Gastroesophageal sphincter (tissue), 4 donors: ENCODE measurements at regions not wholly inside any gene's neighbourhood (a gene's known extent, or its start where the extent isn't known, plus 50 kb on each side); places are given as distances from the start of the nearest gene placed in this dataset.

Experiments used
- ATAC-seq: fragments of 150-250 bp; one replicate; pipeline ENCODE4 v1.9.1; 2016; ENCODE audit warnings: mild to moderate bottlenecking, moderate library complexity
- H3K27ac ChIP-seq, 4 donors: fragments of 200-600 bp; sonication (generic) in 3 of 4; 1 replicate in 3 of 4; 2 replicates in 1 of 4; pipeline ENCODE4 v1.5.1; 2016 to 2019
- H3K27me3 ChIP-seq: fragments of 200-600 bp; sonication (generic); one replicate; pipeline ENCODE4 v1.5.1; 2019
- H3K36me3 ChIP-seq, 2 donors: fragments of 200-600 bp; sonication (generic); one replicate each; pipeline ENCODE4 v1.5.1; 2019; ENCODE audit warnings: control low read depth in 1 of 2
- H3K4me1 ChIP-seq, 3 donors: fragments of 200-600 bp; sonication (generic); 1 replicate in 2 of 3; 2 replicates in 1 of 3; pipeline ENCODE4 v1.5.1; 2016 to 2019; ENCODE audit warnings: control low read depth in 2 of 3
- H3K4me3 ChIP-seq, 2 donors: fragments of 200-600 bp; sonication (generic); one replicate each; pipeline ENCODE4 v1.5.1; 2019; ENCODE audit warnings: mild to moderate bottlenecking in 1 of 2, moderate library complexity in 1 of 2
- H3K9me3 ChIP-seq, 3 donors: fragments of 200-600 bp; sonication (generic); one replicate each; pipeline ENCODE4 v1.5.1; 2017 to 2019; ENCODE audit warnings: control low read depth in 2 of 3
- EP300 ChIP-seq: sonication (generic); formaldehyde crosslinking; IDR thresholded peaks from one replicate; pipeline ENCODE4 v1.6.1; 2017; ENCODE audit warnings: antibody characterized with exemption, mild to moderate bottlenecking
- POLR2A ChIP-seq, 2 donors: fragments of 450-650 bp; IDR thresholded peaks; one replicate each; pipeline ENCODE4 v1.6.1; 2017; ENCODE audit warnings: antibody characterized with exemption in 2 of 2, mild to moderate bottlenecking in 2 of 2, moderate library complexity in 1 of 2
- POLR2AphosphoS5 ChIP-seq: sonication (generic); formaldehyde crosslinking; IDR thresholded peaks from one replicate; pipeline ENCODE4 v1.6.1; 2017; ENCODE audit warnings: antibody characterized with exemption
- WGBS, 2 donors: methylation state at CpG; one replicate each; pipeline ENCODE4 v1.1.5; 2018; ENCODE audit warnings: low coverage in 1 of 2; 5-methylcytosine and 5-hydroxymethylcytosine counted together
- TF ChIP-seq, protein P1 (sequence below), 4 experiments: fragments of 200-600 bp in 2 of 4; fragments of 450-650 bp in 2 of 4; sonication (generic) in 1 of 4; IDR thresholded peaks; one replicate each; pipeline ENCODE4 v1.5.1; 2017 to 2019; ENCODE audit warnings: antibody characterized with exemption in 4 of 4, mild to moderate bottlenecking in 2 of 4, moderate library complexity in 2 of 4

DNA sequence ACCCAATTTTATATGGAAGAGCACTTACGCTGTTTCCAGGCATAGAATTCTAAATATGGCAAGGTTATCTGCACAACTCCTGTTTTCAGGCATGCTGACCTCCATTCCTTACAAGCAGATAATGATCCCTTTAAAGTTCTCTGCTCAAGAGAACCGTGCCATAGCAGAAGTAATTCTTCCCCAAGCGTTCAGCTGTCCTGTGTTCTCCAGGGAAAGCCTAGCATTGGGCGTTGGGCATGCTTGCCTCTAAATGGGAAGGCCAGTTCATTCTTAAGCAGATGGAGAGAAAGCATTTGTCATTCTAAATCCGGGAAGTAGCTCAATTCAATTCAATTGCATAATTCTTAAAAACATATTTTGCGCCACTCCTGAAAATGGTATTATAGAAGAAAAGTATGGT lies 55.7 kb upstream of the EML4 start:
- Histone ChIP-seq H3K36me3 (no peaks in the 10 kb centered on the region), H3K27ac (no peak overlapping the region), H3K27me3 (no peaks in the 10 kb centered on the region), H3K4me3 (no peak overlapping the region), H3K9me3 (no peaks in the 10 kb centered on the region), H3K4me1 (peaks cover 5 to 33% (median 17%) of the 10 kb centered on the region in 3 donors)
- WGBS, 2 donors, result 71 to 89% methylated on average over 2 to 6 of the region's 6 CpGs
- ATAC-seq, result no peak
- TF ChIP-seq, protein P1, sequence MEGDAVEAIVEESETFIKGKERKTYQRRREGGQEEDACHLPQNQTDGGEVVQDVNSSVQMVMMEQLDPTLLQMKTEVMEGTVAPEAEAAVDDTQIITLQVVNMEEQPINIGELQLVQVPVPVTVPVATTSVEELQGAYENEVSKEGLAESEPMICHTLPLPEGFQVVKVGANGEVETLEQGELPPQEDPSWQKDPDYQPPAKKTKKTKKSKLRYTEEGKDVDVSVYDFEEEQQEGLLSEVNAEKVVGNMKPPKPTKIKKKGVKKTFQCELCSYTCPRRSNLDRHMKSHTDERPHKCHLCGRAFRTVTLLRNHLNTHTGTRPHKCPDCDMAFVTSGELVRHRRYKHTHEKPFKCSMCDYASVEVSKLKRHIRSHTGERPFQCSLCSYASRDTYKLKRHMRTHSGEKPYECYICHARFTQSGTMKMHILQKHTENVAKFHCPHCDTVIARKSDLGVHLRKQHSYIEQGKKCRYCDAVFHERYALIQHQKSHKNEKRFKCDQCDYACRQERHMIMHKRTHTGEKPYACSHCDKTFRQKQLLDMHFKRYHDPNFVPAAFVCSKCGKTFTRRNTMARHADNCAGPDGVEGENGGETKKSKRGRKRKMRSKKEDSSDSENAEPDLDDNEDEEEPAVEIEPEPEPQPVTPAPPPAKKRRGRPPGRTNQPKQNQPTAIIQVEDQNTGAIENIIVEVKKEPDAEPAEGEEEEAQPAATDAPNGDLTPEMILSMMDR (IDR thresholded peaks at IDR 0.05), result no peak
- TF ChIP-seq POLR2A (IDR thresholded peaks at IDR 0.05) (no peak), POLR2AphosphoS5 (no peak), EP300 (no peak)

DNA sequence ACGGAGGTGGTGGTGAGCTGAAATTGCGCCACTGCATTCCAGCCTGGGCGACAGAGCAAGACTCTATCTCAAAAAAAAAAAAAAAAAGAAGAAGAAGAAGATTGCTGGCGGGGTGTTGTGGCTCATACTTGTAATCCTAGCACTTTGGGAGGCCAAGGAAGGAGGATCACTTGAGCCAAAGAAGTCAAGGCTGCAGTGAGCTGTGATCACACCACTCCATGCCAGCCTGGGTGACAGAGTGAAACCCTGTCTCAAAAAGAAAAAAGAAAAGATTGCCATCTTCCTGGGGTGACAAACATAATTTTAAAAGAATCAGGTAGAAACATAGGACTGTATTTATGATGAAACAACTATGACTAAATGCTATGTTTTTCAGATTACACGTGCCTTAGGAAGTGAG lies 55.1 kb upstream of the EML4 start:
- ATAC-seq, result no peak
- Histone ChIP-seq H3K36me3 (no peaks in the 10 kb centered on the region), H3K9me3 (no peaks in the 10 kb centered on the region), H3K4me3 (no peak overlapping the region), H3K4me1 (peaks cover 5 to 36% (median 19%) of the 10 kb centered on the region in 3 donors), H3K27me3 (no peaks in the 10 kb centered on the region), H3K27ac (no peak overlapping the region)
- TF ChIP-seq POLR2AphosphoS5 (no peak), POLR2A (IDR thresholded peaks at IDR 0.05) (no peak), EP300 (no peak)
- TF ChIP-seq, protein P1 (IDR thresholded peaks at IDR 0.05), result no peak
- 78 to 87% methylated on average over 3 of the region's 5 CpGs for WGBS, 2 donors

DNA sequence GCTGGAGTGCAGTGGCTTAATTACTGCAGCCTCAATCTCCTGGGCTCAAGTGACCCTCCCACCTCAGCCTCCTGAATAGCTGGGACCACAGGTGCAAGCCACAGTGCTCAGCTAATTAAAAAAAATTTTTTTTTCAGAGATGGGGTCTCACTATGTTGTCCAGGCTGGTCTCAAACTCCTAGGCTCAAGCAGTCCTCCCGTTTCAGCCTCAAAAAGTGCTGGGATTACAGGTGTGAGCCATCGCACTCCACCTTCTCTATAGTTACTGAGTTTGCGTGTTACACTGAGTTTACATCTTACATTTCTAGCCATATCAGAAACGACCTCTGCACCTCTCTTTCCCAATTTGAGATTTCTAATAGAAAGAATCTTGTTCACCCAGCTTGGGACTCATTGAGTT lies 53.6 kb upstream of the EML4 start:
- no peak overlapping the region for H3K4me3 ChIP-seq
- no peak for TF ChIP-seq POLR2AphosphoS5
- TF ChIP-seq POLR2A (IDR thresholded peaks at IDR 0.05), result no peak
- TF ChIP-seq EP300, result no peak
- TF ChIP-seq, protein P1 (IDR thresholded peaks at IDR 0.05), result no peak
- no peak overlapping the region for H3K27ac ChIP-seq
- peaks cover 5 to 30% (median 16%) of the 10 kb centered on the region in 3 donors for H3K4me1 ChIP-seq
- no peaks in the 10 kb centered on the region for H3K36me3 ChIP-seq
- H3K9me3 ChIP-seq, result no peaks in the 10 kb centered on the region
- WGBS, 2 donors, result 90% methylated on average over 4 of the region's 4 CpGs; no CpG with 5 or more reads in 1 of the 2 donors
- no peaks in the 10 kb centered on the region for H3K27me3 ChIP-seq
- ATAC-seq, result no peak

DNA sequence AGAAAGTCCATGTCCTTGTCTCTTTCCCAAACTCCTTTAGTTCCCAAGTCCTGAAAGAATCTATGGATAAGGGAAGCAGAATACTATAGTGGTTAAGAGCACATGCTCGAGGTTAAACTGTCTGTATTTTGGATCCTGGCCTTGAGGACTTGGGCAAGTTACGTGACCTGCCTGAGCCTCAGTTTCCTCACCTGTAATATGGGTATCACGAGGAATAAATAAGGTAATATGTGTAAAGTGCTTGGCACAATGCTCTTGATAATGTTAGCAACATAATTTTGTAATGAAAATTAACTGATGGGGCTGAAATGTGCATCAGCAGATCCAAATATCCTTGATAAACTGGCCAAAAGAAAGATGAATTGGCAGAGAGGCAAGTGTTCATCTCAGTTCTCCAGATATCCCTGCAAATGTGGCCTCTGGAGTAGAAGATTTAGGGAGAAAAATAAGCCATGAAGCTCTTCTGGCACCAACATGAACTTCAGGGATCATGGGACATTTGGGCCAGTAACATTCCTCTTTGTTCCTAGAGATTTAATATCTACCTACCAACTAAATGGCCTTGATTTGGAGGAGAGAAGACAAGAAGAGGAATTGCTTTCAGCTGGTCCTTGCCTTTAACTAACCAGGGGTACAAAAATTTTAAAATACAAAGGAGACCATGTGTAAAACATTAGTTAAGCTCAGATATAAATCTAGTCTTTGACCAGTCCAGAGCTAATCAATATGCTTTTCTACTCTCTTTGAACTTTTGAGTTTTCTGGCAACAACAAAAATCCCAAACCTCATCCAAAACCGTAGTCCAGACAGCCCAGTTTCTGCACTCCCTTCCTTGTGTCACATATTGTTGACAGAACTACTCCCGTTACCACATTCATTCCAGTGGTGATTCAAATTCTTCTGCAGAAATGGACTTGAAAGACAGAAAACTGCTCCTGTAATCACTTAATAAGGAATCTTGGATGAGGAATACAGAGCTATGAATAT lies 52.7 kb upstream of the EML4 start:
- Histone ChIP-seq H3K27ac (no peak overlapping the region), H3K4me3 (no peak overlapping the region), H3K4me1 (peaks cover 5 to 26% (median 15%) of the 10 kb centered on the region in 3 donors), H3K27me3 (no peaks in the 10 kb centered on the region), H3K36me3 (no peaks in the 10 kb centered on the region), H3K9me3 (no peaks in the 10 kb centered on the region)
- ATAC-seq, result no peak
- TF ChIP-seq EP300 (no peak), POLR2A (IDR thresholded peaks at IDR 0.05) (no peak), POLR2AphosphoS5 (no peak)
- TF ChIP-seq, protein P1 (IDR thresholded peaks at IDR 0.05), result no peak
- WGBS, 2 donors, result 60 to 76% methylated on average over 4 to 5 of the region's 5 CpGs

DNA sequence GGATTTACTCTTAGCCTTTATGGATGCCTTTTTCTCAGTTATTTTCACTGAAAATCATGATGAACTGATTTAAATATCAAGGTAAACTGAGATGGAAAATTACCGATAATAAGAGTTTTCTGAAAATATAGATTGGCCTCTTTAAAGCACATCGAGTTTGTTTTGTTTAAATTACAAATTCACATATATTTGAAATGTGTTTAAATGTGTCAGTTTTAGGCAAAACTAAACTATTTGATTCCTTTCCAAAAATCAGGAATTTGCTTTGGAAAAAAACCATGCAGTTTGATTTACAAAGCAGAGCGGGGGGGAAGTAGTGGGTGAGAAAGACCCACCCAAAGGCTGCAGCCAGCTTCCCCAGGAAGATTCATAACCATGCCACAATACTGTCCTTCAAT lies 52.0 kb upstream of the EML4 start:
- ATAC-seq, result no peak
- Histone ChIP-seq H3K27me3 (no peaks in the 10 kb centered on the region), H3K4me1 (peaks cover 5 to 26% (median 15%) of the 10 kb centered on the region in 3 donors), H3K9me3 (no peaks in the 10 kb centered on the region), H3K4me3 (no peak overlapping the region), H3K27ac (peak overlapping the region in 1 of 4 donors; percentile 8), H3K36me3 (no peaks in the 10 kb centered on the region)
- WGBS, 2 donors, result 49 to 72% methylated on average over 3 of the region's 3 CpGs
- no peak for TF ChIP-seq EP300
- no peak for TF ChIP-seq POLR2AphosphoS5
- TF ChIP-seq, protein P1 (IDR thresholded peaks at IDR 0.05), result no peak
